ENCODE measurements at regions not wholly inside any gene's neighbourhood (a gene's known extent, or its start where the extent isn't known, plus 50 kb on each side); places are given as distances from the start of the nearest gene placed in this dataset.
A peak's percentile ranks its signal among the peaks of the same experiment; 100 is the strongest.

DNA sequence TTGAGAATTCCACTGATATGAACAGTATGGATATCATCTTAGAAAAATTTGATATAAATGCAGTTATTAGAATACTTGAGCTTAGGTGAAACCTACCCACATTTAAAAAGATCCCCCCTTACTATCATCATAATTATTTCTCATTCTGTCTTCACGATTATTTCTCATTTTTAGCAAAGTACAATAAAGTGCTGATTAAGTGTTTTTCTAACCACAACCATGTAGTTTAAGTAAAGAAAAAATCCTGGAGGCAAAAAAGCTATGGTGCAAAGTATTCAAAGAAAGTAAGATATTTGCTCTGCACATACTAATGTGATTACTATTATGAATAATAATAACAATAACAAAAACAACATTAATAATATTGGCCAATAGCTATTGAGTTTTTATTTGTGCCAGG is 365.6 kb upstream of the PCDH7 start:
- no peak for DNase-seq (ENCODE audit: insufficient read length, low spot score, missing footprints)
- Histone ChIP-seq H4K20me1 (ENCODE audit: insufficient read depth, low read length) (no peaks in the 10 kb centered on the region), H3K9me3 (ENCODE audit: low read depth, low read length) (no peaks in the 10 kb centered on the region), H3K27me3 (ENCODE audit: insufficient read depth, low read length) (no peaks in the 10 kb centered on the region), H3K27ac (ENCODE audit: low read depth, low read length) (no peak overlapping the region), H3K79me2 (ENCODE audit: insufficient read depth, low read length) (no peaks in the 10 kb centered on the region), H3K4me3 (ENCODE audit: insufficient read depth, low read length) (no peak overlapping the region), H3K36me3 (ENCODE audit: insufficient read depth, low read length) (no peaks in the 10 kb centered on the region), H3K4me1 (ENCODE audit: insufficient read depth, low read length) (no peaks in the 10 kb centered on the region), H3K4me2 (ENCODE audit: insufficient read depth, low read length) (no peak overlapping the region), H2AFZ (ENCODE audit: low read length) (no peak overlapping the region)
- TF ChIP-seq, protein P1, sequence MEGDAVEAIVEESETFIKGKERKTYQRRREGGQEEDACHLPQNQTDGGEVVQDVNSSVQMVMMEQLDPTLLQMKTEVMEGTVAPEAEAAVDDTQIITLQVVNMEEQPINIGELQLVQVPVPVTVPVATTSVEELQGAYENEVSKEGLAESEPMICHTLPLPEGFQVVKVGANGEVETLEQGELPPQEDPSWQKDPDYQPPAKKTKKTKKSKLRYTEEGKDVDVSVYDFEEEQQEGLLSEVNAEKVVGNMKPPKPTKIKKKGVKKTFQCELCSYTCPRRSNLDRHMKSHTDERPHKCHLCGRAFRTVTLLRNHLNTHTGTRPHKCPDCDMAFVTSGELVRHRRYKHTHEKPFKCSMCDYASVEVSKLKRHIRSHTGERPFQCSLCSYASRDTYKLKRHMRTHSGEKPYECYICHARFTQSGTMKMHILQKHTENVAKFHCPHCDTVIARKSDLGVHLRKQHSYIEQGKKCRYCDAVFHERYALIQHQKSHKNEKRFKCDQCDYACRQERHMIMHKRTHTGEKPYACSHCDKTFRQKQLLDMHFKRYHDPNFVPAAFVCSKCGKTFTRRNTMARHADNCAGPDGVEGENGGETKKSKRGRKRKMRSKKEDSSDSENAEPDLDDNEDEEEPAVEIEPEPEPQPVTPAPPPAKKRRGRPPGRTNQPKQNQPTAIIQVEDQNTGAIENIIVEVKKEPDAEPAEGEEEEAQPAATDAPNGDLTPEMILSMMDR (IDR thresholded peaks at IDR 0.05; ENCODE audit: extremely low read depth, low read depth, low read length): no peak

DNA sequence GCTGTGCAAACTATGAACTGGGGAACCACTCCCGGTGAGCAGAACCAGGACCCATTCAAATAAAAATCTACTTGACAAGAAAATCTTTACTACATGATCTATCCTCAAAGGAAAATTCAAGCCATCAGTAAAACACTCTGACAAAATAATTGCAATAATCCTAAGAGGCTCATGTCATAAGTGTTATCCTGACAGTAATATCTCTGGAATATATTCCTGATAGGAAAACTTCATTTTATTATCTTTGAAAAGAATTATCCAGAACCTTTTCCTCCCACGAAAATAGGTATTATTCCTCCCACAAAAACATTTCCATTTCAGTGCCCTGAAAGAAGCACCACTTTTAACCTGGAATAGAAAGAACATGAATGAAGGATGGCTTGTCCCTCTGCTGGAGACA is 357.7 kb upstream of the PCDH7 start:
- no peak for DNase-seq (ENCODE audit: insufficient read length, low spot score, missing footprints)
- Histone ChIP-seq H3K79me2 (ENCODE audit: insufficient read depth, low read length) (no peaks in the 10 kb centered on the region), H3K36me3 (ENCODE audit: insufficient read depth, low read length) (no peaks in the 10 kb centered on the region), H3K4me2 (ENCODE audit: insufficient read depth, low read length) (no peak overlapping the region), H3K27ac (ENCODE audit: low read depth, low read length) (no peak overlapping the region), H2AFZ (ENCODE audit: low read length) (no peak overlapping the region), H3K27me3 (ENCODE audit: insufficient read depth, low read length) (no peaks in the 10 kb centered on the region), H4K20me1 (ENCODE audit: insufficient read depth, low read length) (no peaks in the 10 kb centered on the region), H3K9me3 (ENCODE audit: low read depth, low read length) (peaks cover 9% of the 10 kb centered on the region), H3K4me1 (ENCODE audit: insufficient read depth, low read length) (no peaks in the 10 kb centered on the region), H3K4me3 (ENCODE audit: insufficient read depth, low read length) (no peak overlapping the region)
- TF ChIP-seq, protein P1 (IDR thresholded peaks at IDR 0.05; ENCODE audit: extremely low read depth, low read depth, low read length): no peak

DNA sequence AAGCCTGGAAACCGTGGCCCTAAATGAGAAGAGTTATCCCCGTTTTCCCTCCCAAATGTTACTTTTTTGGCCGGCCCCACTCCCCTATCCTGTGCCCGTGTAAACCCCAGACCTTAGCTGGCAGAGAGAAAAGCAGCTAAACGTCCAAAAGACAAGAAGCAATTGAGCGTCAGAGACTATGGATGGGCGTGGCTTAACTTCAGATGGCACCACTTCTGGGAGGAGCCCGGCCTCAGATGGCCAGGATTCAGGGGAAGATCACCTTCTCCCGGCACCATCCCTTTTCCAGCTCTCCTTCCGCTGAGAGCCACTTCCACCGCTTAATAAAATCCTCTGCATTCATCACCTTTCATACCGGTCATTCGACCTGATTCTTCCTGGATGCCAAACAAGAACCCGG is 350.1 kb upstream of the PCDH7 start:
- no peak overlapping the region for H2AFZ ChIP-seq (ENCODE audit: low read length)
- H3K4me3 ChIP-seq (ENCODE audit: insufficient read depth, low read length): no peak overlapping the region
- TF ChIP-seq, protein P1 (IDR thresholded peaks at IDR 0.05; ENCODE audit: extremely low read depth, low read depth, low read length): no peak
- DNase-seq (ENCODE audit: insufficient read length, low spot score, missing footprints): no peak
- H3K9me3 ChIP-seq (ENCODE audit: low read depth, low read length): peaks cover 2% of the 10 kb centered on the region
- no peaks in the 10 kb centered on the region for H3K36me3 ChIP-seq (ENCODE audit: insufficient read depth, low read length)
- no peaks in the 10 kb centered on the region for H3K4me1 ChIP-seq (ENCODE audit: insufficient read depth, low read length)
- H3K27ac ChIP-seq (ENCODE audit: low read depth, low read length): no peak overlapping the region
- no peak overlapping the region for H3K4me2 ChIP-seq (ENCODE audit: insufficient read depth, low read length)
- no peaks in the 10 kb centered on the region for H3K27me3 ChIP-seq (ENCODE audit: insufficient read depth, low read length)
- no peaks in the 10 kb centered on the region for H4K20me1 ChIP-seq (ENCODE audit: insufficient read depth, low read length)
- H3K79me2 ChIP-seq (ENCODE audit: insufficient read depth, low read length): no peaks in the 10 kb centered on the region

DNA sequence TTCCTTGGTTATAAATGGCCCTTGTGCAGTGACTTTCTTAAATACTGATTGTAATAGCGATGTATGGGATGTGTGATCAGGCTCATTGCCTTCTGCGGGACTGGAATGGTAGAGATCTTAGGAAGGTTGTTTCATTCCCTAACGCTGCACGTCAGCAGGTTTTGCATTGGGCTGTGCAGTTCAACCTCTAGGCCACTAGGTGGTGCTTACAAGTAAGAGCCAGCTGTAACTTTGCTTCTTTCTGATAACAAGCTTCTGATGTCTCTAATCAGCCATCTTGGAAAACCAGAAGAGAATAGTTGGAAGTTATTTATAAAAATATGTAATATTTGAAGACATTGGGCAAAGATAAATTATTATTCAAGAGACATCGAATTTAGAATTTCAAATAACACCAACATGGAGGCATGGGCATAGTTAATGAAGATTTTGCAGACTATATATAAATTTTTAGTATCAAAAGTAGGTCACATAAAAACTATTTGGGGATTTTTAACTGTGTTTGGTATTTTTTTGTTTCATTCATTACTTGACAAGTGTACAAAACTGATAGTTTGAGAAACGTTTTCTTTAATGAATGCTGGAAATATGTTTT is 339.7 kb upstream of the PCDH7 start:
- DNase-seq (ENCODE audit: insufficient read length, low spot score, missing footprints): peak; percentile 21
- Histone ChIP-seq H3K27ac (ENCODE audit: low read depth, low read length) (no peak overlapping the region), H4K20me1 (ENCODE audit: insufficient read depth, low read length) (no peaks in the 10 kb centered on the region), H3K4me2 (ENCODE audit: insufficient read depth, low read length) (no peak overlapping the region), H3K4me3 (ENCODE audit: insufficient read depth, low read length) (no peak overlapping the region), H2AFZ (ENCODE audit: low read length) (no peak overlapping the region), H3K27me3 (ENCODE audit: insufficient read depth, low read length) (no peaks in the 10 kb centered on the region), H3K36me3 (ENCODE audit: insufficient read depth, low read length) (no peaks in the 10 kb centered on the region), H3K79me2 (ENCODE audit: insufficient read depth, low read length) (no peaks in the 10 kb centered on the region), H3K9me3 (ENCODE audit: low read depth, low read length) (no peaks in the 10 kb centered on the region), H3K4me1 (ENCODE audit: insufficient read depth, low read length) (no peaks in the 10 kb centered on the region)
- TF ChIP-seq, protein P1 (IDR thresholded peaks at IDR 0.05; ENCODE audit: extremely low read depth, low read depth, low read length): peak; percentile 37
